Sigmoid colon (tissue), 3 donors: ENCODE measurements at regions not wholly inside any gene's neighbourhood (a gene's known extent, or its start where the extent isn't known, plus 50 kb on each side); places are given as distances from the start of the nearest gene placed in this dataset.

Source experiments
- CTCF ChIP-seq, 4 experiments: fragments of 450-650 bp in 3 of 4; fragments of 200-600 bp in 1 of 4; IDR thresholded peaks; one replicate each; pipeline ENCODE4 v1.5.1; 2016 to 2019; ENCODE audit warnings: antibody characterized with exemption in 4 of 4, mild to moderate bottlenecking in 3 of 4, moderate library complexity in 2 of 4
- POLR2A ChIP-seq, 2 donors: fragments of 450-650 bp; IDR thresholded peaks; one replicate each; pipeline ENCODE4 v1.6.1; 2016; ENCODE audit warnings: antibody characterized with exemption in 2 of 2, mild to moderate bottlenecking in 2 of 2, moderate library complexity in 2 of 2

- TF ChIP-seq CTCF (IDR thresholded peaks at IDR 0.05) (no peak), POLR2A (IDR thresholded peaks at IDR 0.05) (no peak)
These were observed 250.3 kb upstream of the RASGRP1 start for GRCh38 chr15:38814891-38815290.
